DOHH2 (cell line): ENCODE measurements at regions not wholly inside any gene's neighbourhood (a gene's known extent, or its start where the extent isn't known, plus 50 kb on each side); places are given as distances from the start of the nearest gene placed in this dataset.

ENCODE experiments used
- CTCF ChIP-seq: fragments of 200-600 bp; sonication (generic); IDR thresholded peaks from one replicate; pipeline ENCODE4 v1.5.1; 2014; ENCODE audit warnings: antibody characterized with exemption, mild to moderate bottlenecking, low read depth, low read length; ENCODE audit not compliant: poor library complexity, severe bottlenecking
- EZH2phosphoT487 ChIP-seq: fragments of 200-600 bp; sonication (generic); IDR thresholded peaks from 2 replicates; pipeline ENCODE4 v1.6.1; 2017; ENCODE audit warnings: borderline replicate concordance, mild to moderate bottlenecking, antibody characterized with exemption, low read length, moderate library complexity, mixed read lengths

- TF ChIP-seq EZH2phosphoT487 (no peak), CTCF (no peak)
Observed at GRCh38 chr7:41431671-41432070, 271.2 kb downstream of the INHBA start.
